ENCODE measurements at regions not wholly inside any gene's neighbourhood (a gene's known extent, or its start where the extent isn't known, plus 50 kb on each side); places are given as distances from the start of the nearest gene placed in this dataset.

DNA sequence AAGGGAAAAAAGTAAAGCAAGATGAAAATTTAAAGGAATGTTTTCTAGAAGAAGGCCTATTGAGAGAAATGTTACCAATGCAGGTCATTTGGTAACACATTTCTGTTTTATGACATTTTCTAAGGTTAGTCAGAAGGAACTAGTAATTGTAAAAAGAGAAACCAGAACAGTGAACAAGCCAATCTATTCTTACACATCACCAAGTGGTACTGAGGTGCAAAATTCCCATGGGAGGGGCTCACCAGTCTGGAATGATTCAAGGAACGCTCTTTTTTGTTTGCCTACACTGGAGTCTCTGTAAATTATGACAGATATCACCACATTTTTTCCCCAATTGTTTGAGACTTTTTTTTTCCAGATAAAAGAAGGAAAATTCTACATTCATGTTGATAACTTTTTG lies 404.7 kb upstream of the CNKSR2 start:
- ATAC-seq (no peak), DNase-seq (no peak)
- Histone ChIP-seq H3K4me1 (no peaks in the 10 kb centered on the region), H3K27ac (no peak overlapping the region), H3K4me3 (no peak overlapping the region), H3K9me3 (no peaks in the 10 kb centered on the region), H3K36me3 (no peaks in the 10 kb centered on the region), H3K27me3 (no peaks in the 10 kb centered on the region)
- WGBS, 4 donors: 26 to 46% (median 44%) methylated on average over 1 of the region's 1 CpG
- no peak for TF ChIP-seq POLR2A (IDR thresholded peaks at IDR 0.05)
- TF ChIP-seq, protein P1, sequence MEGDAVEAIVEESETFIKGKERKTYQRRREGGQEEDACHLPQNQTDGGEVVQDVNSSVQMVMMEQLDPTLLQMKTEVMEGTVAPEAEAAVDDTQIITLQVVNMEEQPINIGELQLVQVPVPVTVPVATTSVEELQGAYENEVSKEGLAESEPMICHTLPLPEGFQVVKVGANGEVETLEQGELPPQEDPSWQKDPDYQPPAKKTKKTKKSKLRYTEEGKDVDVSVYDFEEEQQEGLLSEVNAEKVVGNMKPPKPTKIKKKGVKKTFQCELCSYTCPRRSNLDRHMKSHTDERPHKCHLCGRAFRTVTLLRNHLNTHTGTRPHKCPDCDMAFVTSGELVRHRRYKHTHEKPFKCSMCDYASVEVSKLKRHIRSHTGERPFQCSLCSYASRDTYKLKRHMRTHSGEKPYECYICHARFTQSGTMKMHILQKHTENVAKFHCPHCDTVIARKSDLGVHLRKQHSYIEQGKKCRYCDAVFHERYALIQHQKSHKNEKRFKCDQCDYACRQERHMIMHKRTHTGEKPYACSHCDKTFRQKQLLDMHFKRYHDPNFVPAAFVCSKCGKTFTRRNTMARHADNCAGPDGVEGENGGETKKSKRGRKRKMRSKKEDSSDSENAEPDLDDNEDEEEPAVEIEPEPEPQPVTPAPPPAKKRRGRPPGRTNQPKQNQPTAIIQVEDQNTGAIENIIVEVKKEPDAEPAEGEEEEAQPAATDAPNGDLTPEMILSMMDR (IDR thresholded peaks at IDR 0.05): no peak
- intact Hi-C loops (cut with DNase I): no loop called here

DNA sequence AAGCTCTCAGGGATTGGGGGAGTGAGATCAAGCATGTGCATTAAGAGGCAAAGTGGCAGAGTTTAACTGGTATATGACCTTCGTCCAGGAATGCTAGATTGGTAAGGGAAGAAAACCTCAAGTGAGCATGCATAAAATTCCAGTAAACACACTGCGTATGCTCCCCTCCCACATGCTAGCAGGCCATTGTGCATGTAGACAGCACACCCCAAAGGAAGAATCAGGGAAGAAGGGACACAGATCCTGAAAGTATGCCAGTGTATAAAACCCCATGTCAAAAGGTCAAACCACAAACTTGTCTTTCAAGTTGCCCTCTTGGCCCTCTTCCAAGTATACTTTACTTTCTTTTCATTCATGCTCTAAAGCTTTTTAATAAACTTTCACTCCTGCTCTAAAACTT lies 405.2 kb upstream of the CNKSR2 start:
- WGBS, 4 donors: 43 to 64% (median 56%) methylated on average over 2 of the region's 2 CpGs
- Histone ChIP-seq H3K4me3 (no peak overlapping the region), H3K27me3 (no peaks in the 10 kb centered on the region), H3K9me3 (no peaks in the 10 kb centered on the region), H3K27ac (no peak overlapping the region), H3K36me3 (no peaks in the 10 kb centered on the region), H3K4me1 (no peaks in the 10 kb centered on the region)
- TF ChIP-seq, protein P1 (IDR thresholded peaks at IDR 0.05): no peak
- TF ChIP-seq POLR2A (IDR thresholded peaks at IDR 0.05): no peak
- intact Hi-C loops (cut with DNase I): no loop called here
- DNase-seq (no peak), ATAC-seq (no peak)

DNA sequence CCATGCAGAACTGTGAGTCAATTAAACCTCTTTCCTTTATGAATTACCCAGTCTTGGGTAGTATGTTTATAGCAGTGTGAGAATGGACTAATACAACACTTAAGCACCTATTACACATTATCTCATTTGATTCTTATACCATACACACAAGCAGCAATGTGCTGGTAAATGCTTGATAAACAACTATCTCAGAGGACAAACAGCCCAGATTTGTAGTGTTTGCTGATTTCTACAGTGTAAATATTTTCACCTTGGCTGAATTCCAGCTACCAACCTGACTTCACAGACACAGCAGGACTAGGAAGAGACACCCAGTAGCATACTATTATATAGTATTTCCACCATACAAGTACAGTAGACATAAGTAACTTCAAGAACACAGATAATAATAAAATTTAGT lies 406.5 kb upstream of the CNKSR2 start:
- H3K9me3 ChIP-seq: no peaks in the 10 kb centered on the region
- DNase-seq (no peak), ATAC-seq (no peak)
- no peak overlapping the region for H3K4me3 ChIP-seq
- no peaks in the 10 kb centered on the region for H3K27me3 ChIP-seq
- TF ChIP-seq POLR2A (IDR thresholded peaks at IDR 0.05): no peak
- TF ChIP-seq, protein P1 (IDR thresholded peaks at IDR 0.05): no peak
- H3K4me1 ChIP-seq: no peaks in the 10 kb centered on the region
- no peaks in the 10 kb centered on the region for H3K36me3 ChIP-seq
- intact Hi-C loops (cut with DNase I): no loop called here
- H3K27ac ChIP-seq: no peak overlapping the region

DNA sequence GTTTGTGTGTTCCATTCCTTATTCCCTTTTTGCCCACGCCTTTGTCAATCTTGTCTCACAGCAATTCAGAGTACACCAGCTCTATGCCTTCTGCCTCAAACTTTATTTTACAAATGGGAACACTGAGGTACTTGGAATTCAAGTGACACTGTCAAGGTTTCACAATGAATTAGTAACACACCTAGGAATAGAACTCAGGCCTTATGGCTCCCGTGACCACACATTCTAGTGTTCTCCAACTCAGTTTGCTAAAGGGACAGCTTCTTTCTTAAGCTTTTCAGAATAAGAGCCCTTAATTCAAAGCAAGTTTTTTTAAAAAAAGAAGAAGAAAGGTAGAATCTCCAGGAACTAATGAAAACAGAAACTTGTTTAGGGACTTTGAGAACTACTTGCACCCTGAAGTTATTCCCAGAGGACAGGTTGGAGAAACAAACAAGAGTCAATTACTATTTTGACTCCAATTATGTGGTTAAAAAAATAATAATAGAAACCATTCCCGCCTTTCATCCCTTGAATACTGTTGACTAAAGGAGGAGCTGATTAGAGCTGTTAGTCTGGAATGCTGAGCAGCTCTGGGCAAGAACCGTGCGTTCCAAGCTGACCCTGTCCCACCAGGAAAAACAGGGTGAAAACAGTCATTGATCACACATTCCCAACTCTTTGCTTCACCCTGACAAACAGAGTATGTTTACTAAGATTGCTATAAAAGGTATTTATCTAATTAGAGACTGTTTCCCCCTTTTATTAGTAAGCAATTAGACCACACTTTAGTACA lies 408.8 kb upstream of the CNKSR2 start:
- TF ChIP-seq, protein P1 (IDR thresholded peaks at IDR 0.05): no peak
- no peak for TF ChIP-seq POLR2A (IDR thresholded peaks at IDR 0.05)

More for the DNA sequence above, 408.8 kb upstream of the CNKSR2 start:
- Histone ChIP-seq H3K4me3 (no peak overlapping the region), H3K27ac (no peak overlapping the region), H3K4me1 (no peaks in the 10 kb centered on the region), H3K36me3 (no peaks in the 10 kb centered on the region), H3K27me3 (no peaks in the 10 kb centered on the region), H3K9me3 (no peaks in the 10 kb centered on the region)
- intact Hi-C loops (cut with DNase I): no loop called here
- no peak for DNase-seq
- no peak for ATAC-seq
- 37 to 43% (median 39%) methylated on average over 5 of the region's 5 CpGs for WGBS, 4 donors
